Putamen (tissue), 1 donor: ENCODE measurements at regions not wholly inside any gene's neighbourhood (a gene's known extent, or its start where the extent isn't known, plus 50 kb on each side); places are given as distances from the start of the nearest gene placed in this dataset.

Experiments used
- DNase-seq: peaks from one replicate; pipeline ENCODE4 v3.0.0-alpha.2; 2016; ENCODE audit warnings: low spot score

DNA sequence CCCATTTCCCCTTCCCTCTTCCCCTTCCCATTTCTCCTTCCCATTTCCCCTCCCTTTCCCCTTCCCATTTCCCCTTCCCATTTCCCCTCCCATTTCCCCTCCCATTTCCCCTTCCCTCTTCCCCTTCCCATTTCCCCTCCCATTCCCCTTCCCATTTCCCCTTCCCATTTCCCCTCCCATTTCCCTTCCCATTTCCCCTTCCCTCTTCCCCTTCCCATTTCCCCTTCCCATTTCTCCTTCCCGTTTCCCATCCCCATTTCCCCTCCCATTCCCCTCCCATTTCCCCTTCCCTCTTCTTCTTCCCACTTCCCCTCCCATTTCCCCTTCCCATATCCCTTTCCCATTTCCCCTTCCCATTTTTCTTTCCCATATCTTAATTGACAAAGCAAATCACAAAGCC is 109.0 kb downstream of the OLFM1 start:
- DNase-seq = no peak

DNA sequence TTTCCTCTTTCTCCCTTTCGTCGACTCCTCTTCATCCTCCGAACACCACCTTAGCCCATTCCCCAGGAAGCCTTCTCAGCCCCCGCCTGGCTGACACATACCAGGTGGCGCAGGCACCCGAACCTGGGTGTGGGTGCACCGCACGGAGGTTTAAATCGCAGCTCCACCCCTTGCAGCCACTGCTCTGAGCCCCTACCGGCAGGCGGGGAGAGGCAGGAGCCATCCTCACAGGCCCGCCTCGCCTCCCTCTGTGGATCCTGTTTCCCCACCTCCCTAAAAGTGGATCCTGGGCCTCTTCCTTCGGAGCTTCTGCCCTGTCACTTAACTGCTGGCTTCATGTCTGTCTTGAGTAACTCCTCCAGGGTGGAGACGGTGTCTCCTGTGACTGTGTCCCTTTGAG is 110.7 kb downstream of the OLFM1 start:
- no peak for DNase-seq

DNA sequence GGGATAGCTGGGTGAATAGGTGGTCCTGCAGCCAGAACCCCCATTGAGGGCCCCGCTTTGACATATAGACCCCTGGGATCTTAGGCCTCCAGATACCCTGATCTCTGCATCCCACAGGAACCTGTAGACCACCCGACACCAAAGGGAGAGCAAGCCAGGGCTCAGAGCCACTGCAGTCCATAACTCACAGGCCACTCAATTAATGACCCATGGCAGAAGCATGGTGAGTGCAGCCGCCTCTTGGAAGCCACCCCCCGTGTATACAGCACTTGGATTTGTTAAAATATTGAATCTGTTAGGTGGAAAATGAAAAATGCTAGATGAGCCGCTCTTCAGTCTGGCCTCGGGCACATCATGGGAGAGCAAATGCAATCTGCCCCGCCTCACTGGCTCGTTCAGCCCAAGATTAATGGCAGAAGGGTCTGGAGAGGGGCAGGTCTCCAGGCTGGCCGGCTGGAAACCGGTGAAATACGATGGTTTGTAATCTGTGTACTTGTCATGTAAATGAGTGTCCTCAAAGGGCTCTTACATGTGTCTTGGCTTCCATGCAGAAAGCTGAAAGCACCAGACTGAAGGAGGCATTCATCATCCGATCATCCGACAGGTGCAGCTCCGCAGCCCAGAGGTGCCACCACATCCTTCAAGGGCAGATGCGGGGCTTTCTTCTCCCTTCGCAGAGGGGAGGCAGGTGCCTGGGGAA is 111.3 kb downstream of the OLFM1 start:
- DNase-seq = no peak

DNA sequence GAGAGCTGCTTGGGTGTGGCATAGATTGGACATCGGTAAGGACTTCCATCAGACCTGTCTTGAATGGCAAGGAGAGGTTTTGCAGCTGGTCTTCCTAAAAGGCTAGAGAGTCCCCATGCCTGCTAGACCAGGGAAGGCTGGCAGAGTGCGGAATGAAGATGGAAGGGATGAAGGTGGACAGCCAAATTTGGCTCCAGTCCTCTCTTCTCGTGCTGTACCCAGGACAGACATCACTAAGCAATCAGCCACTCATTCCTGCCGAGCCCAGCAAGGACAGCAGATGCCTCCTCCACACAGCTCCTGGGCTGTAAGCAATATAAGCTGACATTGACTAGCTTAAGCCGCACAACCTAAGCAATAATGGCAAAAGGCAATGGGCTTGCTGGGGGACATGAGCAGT is 112.0 kb downstream of the OLFM1 start:
- DNase-seq = no peak

DNA sequence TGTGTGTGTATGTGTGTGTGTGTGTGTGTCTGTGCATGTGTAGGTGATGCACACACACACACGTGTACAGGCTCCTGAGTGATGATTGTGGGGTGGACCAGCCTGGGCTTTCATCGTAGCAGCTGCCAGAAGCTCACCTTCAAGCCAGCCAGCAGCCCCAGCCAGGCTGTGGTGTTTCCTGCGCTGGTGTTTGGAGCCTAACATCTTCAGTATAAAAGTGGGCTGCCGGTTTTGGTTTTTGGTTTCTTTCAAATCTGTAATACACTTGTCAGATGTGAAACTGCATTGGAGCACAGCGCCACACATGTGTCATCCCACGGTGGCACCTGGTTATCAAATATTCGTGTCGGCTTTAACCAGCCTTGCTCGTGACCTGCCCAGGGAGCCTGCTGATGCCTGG is 114.2 kb downstream of the OLFM1 start:
- DNase-seq = no peak

DNA sequence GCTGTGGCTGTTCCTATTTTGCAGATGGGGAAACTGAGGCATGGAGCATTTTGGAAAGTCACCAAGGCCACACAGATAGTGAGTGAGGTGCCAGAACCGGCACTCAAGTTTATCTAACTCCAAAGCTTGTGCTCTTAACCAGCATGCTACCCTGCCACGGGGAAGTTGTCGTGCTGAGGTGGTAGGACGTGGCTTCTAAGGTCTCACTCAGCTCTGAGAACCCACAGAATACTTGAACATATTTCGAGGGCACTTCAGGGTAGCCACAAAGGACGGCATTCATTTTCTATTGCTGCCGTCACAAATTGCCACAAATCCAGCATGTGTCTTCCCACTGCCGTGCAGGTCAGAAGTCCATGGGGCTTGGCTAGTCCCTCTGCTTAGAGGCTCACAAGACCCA is 116.7 kb downstream of the OLFM1 start:
- no peak for DNase-seq

DNA sequence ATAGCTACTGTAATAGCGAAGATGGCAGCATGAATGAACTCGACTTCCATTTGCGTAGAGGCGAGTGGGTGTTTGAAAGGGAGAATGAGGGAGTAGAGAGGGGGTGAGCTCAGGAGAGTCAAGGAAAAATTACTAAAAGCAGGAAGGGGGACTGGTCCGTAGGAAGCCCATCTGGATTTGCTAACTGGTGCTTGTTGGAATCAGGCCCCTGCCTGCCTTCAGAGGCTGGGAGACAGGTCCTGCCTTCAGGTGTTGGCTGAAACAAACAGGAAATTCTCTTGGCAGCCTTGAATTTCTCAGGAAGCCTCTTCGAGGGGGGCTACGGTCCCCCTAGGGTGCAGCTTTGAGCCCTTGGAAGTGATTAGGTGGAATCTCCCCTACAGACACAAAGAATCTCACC is 121.7 kb downstream of the OLFM1 start:
- DNase-seq = no peak

DNA sequence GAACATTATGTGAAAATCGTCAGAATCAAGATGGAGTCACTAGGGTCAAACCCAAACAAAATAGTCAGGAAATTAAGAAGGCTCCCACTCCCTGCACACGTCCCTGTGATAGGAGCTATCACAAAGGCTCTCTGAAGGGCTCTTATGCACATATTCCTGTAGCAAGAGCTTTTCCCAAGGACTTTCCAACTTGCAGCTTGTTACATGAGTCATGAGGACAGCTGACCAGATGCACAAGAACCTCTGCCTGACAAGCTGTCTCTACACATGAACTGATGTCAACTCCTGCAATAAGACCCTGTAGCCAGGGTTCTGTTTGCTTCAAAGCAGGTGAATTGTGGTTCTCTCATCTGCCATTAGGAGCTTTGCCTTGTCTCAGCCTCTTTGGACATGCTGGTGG is 122.4 kb downstream of the OLFM1 start:
- DNase-seq = no peak

DNA sequence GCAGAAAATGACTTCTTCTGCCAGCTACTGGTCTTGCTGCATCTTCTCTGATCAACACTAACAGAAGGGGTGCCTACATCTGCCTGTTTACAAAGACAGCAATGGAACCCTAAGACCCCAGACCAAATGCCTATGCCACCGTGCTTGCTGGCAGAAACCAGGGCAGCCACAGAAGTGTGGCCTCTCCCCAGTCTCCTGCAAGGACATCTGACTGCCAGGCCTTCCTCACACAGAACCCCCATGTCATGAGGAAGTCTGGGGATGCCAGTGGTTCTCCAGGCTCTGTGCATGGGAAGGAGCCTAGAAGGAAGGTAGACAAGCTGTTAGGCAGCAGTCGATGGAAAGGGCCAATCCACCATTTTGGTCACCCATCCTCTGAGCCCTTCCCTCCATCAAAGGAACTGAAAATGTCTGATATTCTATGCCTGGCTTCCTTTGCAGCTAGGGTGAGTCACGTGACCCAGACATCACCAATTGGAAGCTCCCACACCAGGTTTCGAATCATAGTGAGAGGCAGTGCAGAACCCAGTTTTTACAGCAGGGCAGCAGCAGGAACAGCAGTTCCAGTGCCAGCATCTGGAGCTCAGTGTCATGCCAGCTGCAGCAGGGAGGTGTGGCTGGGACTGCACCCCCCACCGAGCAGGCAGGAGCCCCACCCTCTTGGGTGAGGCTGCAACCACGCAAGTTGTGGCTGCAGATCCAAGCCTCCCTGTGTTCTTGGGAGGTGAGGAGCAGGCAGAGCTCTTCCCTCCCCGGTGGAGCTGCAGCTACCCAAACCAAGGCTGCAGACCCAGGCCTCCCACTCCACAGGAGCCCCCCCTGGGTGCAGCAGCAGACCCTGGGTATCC is 123.4 kb downstream of the OLFM1 start:
- no peak for DNase-seq

DNA sequence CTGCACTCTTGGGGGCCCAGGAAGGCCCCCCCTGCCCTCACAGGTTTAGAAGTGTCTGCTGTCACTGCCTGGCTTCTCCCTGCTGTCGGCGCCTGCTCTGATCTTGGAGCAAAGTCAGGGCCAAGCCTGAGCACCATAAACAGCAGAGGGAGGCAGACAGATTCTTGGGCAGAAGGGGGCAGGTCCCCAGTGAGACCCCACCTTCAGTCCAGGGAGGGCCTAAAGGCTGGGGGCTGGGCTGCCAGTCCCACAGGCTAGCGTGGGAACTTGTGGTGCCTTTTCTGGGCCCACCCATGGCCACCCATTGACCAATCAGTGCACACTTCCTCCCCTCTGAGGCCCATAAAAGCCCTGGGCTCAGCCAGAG is 124.0 kb downstream of the OLFM1 start:
- DNase-seq = no peak

DNA sequence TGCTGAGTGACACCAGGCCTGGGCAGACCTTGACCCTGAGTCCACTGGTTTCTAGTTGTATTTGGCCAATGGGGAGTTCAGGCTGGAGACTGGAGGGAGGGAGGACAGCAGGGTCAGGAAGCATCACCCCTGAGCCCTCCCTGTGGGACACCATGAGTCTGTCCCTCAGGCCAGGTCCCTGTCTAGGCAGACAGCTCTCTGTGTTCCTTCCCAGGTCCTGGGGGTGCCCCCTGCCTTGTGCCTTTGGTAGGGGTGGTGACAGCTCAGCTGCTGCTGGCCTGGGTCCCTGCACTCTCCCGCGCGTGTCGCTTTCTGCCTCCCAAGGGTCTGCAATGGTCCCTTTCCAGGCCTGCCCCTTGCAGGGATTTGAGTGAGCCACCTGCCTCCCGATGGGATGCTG is 125.5 kb downstream of the OLFM1 start:
- DNase-seq = no peak

DNA sequence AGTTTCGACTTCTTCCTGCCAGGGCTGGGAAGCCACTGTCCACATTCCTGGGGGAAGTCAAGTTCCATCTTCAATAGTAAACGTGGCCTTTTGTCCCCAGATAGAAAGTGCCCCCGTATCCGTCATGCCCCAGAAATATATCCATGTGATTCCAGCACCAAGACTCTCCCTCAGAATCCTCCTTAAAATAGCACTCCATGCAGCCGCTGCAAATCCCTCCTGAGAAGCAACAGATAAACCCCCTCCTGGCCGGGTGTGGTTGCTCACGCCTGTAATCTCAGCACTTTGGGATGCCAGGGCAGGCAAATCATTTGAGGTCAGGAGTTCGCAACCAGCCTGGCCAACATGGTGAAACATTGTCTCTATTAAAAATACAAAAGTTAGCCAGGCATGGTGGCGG is 126.1 kb downstream of the OLFM1 start:
- DNase-seq = no peak

DNA sequence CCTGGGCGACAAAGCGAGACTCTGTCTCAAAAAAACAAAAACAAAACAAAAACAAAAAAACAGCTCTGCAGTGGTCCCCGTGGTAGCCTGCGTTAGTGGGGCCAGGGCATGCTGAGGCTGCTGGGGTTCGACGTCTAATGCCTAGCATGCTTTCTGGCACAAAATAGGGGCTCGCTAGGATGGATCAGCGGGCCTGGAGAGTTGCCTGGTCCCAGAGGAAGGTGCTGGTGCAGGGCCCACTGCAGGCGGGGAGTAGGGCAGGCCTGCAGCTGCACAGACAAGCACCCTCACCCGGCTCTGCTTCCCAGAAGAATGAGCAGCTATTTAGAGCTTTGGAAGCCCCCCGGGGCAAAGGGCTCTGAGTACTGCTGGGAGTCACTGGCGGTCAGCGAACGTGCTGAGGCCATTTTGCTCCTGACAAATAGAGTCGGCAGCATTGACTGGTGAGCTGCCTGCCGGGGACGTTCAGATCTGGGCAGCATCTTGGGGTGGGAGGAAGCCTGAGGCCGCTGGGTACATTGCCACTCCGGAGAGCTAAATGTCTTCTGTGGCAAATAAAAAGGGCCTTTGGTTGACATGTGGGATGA is 126.7 kb downstream of the OLFM1 start:
- DNase-seq = no peak

DNA sequence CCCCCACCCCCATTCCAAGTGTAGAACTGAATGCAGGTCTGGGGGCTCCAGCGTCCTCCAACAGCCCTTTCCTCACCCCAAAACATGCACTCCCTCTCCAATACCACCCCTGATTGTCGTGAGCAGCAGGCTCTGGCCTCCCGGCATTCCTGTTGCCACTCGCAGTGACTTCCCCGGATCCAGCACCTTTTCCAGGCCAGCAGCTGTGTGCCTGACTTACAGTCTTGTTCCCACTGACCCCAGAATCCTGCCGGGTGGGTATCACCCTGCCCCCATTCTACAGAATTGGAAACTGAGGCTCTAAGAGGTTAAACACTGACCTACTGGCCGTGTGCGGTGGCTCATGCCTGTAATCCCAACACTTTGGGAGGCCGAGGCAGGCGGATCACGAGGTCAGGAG is 127.2 kb downstream of the OLFM1 start:
- DNase-seq = no peak

DNA sequence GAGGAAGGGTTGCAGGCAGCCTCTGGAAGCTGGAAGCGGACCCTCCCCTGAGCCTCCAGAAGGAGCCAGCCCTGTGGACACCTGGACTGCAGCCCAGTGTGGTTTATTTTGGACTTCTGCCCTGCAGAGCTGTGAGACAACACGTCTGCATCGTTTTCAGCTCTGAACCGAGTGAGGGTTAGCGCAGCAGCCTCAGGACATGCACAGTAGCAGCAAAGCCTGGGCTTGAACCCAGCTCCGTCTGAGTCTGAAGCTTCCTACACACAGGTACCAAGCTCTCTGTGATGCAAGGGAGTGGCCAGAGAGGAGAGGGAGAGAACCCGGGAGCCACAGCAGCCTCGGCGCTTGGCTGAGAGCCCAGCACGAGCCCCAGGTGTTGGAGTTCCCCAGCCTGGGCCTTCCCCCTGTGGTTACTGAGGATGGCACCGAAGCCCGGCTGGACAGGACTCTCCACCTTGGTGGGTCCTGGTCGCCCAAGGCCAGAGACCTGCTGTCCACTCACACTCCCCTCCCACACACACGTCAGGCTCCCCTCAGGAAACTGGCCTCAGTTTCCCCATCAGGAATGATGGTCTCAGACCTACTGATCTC is 128.2 kb downstream of the OLFM1 start:
- no peak for DNase-seq

DNA sequence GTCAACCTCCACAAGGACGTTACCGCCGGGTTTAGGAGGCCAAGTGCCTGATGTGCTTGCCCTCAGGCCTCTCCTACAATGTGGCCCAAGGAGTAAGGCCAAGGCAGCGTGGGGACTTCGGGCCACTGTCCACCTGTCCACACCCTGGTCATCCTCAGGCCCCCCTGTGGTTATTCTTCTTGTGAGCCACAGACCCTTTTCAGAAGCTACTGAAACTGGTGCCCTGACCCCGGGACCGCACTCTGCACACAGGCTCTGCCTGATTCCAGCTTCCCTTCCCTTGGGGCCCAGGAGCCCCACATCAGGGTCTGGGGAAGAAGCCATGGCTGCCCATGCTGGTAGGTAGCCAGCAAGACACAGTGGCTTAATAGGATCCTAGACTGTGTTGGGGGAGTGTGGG is 128.8 kb downstream of the OLFM1 start:
- DNase-seq = no peak

DNA sequence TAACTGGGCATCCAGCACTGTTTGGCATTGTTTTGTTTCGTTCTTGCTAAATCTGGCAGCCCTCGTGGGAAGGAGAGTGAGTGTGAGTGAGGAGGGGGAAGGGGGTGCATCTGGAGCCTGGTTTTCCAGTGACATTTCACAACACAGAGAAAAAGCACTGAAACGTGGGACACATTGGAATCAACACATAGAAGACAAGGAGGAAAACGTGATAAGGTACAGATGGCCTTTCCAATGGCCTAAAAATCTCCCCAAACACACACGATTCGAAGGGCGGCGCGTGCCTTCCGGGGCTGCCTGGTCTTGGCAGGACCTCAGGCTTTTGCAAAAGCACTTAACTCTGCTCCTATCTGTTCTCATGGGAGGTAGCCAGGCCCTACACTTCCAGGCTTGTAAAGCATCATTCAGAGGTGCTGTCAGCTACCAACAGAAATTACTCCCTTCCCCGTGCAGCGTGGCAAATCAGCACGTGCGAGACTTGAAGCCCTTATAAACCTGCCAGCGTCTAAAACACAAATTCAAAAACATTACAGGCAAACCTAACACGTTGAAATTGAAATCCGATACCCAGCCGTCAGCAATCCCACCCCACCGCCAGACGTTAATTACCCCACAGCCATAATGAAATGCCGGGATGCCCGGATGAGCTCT is 129.4 kb downstream of the OLFM1 start:
- no peak for DNase-seq

DNA sequence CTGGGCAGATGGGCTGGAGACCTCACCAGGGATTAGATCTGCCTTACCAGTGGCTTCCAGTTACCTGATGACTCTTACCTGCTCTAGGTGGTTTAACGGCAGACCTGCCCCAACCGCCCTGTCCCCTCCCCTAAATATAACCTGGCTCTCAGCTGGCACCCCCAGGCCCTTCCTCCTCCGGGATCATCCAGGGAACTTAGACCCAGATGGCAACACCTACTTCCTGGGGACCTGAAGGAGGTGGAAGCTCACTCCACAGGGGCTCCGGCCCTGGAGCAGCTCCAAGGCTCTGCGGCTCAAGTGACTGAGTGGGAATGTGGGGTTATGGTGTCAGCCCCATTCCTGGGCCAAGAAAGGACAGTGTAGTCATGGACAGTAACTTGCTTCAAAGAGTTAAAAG is 130.4 kb downstream of the OLFM1 start:
- no peak for DNase-seq

DNA sequence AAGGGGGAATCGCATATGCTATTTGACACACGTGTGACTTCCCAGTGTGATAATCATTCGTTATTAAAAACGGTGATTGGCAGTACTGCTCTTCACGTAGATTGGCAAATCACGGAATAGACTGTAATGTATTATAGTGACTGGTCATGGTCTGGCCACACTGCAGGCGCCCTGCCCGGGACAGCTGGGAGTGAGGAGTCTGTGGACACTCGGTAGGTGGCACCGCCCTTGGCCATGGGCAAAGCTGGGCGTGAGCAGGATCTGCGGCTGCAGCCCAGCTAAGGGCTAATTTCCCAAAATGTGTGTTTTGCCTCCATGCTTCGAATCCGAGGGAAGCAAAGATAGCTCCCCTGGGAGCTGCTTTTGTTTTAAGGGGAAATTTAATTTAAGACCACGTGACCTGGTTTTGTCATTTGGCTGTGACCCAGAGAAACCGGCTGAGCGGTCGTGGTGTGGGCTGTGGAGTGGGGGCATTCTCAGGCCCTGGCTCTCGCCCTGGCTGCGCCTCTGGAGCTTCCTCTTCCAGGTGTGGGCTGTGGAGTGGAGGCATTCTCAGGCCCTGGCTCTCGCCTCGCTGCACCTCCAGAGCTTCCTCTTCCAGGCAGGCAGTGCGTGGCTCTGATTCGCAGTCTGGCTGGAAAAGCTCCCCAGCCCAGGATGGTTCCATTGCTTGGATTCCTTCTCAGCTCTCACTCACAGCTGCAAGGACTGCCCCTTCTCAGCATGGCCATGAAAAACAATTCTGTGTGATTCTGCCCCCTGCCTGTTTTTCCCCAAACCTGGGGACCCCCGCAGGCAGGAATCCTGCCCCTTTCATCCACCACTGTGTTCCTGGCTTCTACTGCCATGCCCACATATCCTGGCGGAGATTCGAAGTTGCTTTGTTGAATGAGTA is 131.1 kb downstream of the OLFM1 start:
- no peak for DNase-seq

DNA sequence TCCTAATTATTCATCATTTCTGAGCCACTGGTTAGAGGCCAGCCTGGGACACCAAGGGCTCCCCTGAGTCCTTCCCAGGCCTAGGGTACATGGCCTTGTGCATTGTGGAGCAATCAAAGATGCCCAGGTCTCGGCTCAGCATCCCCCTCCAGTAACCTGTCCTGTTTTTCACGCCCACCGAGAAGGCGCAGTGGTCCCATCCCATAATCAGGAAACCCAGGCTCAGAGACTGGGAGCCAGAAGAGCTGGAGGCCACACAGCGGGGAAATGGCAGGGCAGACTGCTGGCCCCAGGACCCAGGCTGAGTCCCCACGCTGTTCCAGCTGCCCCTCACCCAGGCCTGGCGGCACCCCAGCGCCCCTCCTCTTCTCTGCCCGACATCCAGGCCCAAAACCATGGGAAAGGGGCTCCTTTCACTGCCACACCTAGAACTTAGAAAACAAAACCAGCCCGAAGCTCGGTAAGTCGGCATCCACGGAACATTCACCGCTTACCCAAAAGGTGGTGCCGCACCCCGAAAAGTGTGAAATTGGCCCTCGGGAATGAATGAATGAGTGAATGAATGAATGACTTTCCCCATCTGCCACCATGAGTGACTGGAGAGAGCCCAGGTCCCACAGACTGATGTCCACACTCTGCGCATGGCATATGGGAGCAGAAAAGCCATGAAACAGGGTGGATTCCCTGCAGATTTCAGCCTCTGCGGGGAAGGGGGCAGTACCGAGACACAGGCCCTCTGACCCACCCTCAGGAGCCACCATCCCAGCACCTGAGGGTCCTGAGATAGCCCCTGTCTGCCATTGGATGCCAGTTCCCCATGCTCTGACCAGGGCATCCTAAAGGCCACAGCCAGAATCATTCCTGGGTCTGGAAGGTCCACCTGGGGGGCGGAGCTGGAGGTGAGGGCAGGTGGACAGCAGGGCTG is 132.5 kb downstream of the OLFM1 start:
- no peak for DNase-seq
